Endothelial cell of umbilical vein (primary cell): ENCODE measurements at regions not wholly inside any gene's neighbourhood (a gene's known extent, or its start where the extent isn't known, plus 50 kb on each side); places are given as distances from the start of the nearest gene placed in this dataset.

Source experiments
- CTCF ChIP-seq, 2 donors: IDR thresholded peaks; 1 replicate in 1 of 2; 2 replicates in 1 of 2; pipeline ENCODE4 v1.5.1; 2011; ENCODE audit warnings: low read length in 2 of 2, mild to moderate bottlenecking in 2 of 2, moderate library complexity in 2 of 2, control low read depth in 1 of 2, inconsistent platforms in 1 of 2, low read depth in 1 of 2; ENCODE audit not compliant: insufficient read depth in 1 of 2; ENCODE audit errors: extremely low read depth in 1 of 2
- EZH2 ChIP-seq: IDR thresholded peaks from 2 replicates; pipeline ENCODE4 v1.6.1; 2012; ENCODE audit warnings: borderline replicate concordance, low read depth, mild to moderate bottlenecking, moderate library complexity, low read length, inconsistent platforms; ENCODE audit not compliant: severe bottlenecking
- GATA2 ChIP-seq: IDR thresholded peaks from 2 replicates; pipeline ENCODE4 v1.7.0; 2011; ENCODE audit warnings: low read depth, mild to moderate bottlenecking, moderate library complexity, mixed read lengths, low read length; ENCODE audit not compliant: insufficient read length, insufficient read depth
- POLR2AphosphoS5 ChIP-seq: IDR thresholded peaks from 2 replicates; pipeline ENCODE4 v1.6.1; 2012; ENCODE audit warnings: low read depth, mild to moderate bottlenecking, control low read depth, low read length, moderate library complexity; ENCODE audit not compliant: insufficient read depth

GRCh38 chr7:26482927-26483326, 191.3 kb downstream of the SNX10 start:
- no peak for TF ChIP-seq POLR2AphosphoS5
- TF ChIP-seq CTCF (IDR thresholded peaks at IDR 0.05; ENCODE audit: extremely low read depth in 1 of 2, insufficient read depth in 1 of 2, low read depth in 1 of 2, low read length in 2 of 2): no peak
- no peak for TF ChIP-seq EZH2
- TF ChIP-seq GATA2: no peak
